ENCODE measurements at regions not wholly inside any gene's neighbourhood (a gene's known extent, or its start where the extent isn't known, plus 50 kb on each side); places are given as distances from the start of the nearest gene placed in this dataset.

GRCh38 chr6:92945799-92946198 is 473.6 kb downstream of the EPHA7 start:
- TF ChIP-seq CTCF (IDR thresholded peaks at IDR 0.05), result no peak
- no peak for TF ChIP-seq POLR2AphosphoS5 (IDR thresholded peaks at IDR 0.05)

Data from breast epithelium (tissue), 3 donors.